Natural killer cell (primary cell): ENCODE measurements at regions not wholly inside any gene's neighbourhood (a gene's known extent, or its start where the extent isn't known, plus 50 kb on each side); places are given as distances from the start of the nearest gene placed in this dataset.

Experiments
- ATAC-seq, 3 donors: fragments of 150-1000 bp in 2 of 3; fragments of 200-7000 bp in 1 of 3; cut with Tn5 transposase; 1 replicate in 1 of 3; 2 replicates in 2 of 3; pipeline ENCODE4 v1.10.0; 2021; ENCODE audit warnings: mild to moderate bottlenecking in 2 of 3, moderate library complexity in 2 of 3
- DNase-seq, 2 donors: peaks; one replicate each; pipeline versions ENCODE4 v3.0.0 to v3.0.0-alpha.2; 2013 to 2021; ENCODE audit warnings: mixed read lengths in 1 of 2
- H3K27ac ChIP-seq: one replicate; pipeline ENCODE4 v1.5.1; 2013; ENCODE audit warnings: mild to moderate bottlenecking, low read length
- H3K27me3 ChIP-seq: one replicate; pipeline ENCODE4 v1.6.1; 2013; ENCODE audit warnings: low read length; ENCODE audit not compliant: control insufficient read depth, insufficient read depth
- H3K36me3 ChIP-seq: one replicate; pipeline ENCODE4 v1.6.1; 2013; ENCODE audit warnings: low read length; ENCODE audit not compliant: control insufficient read depth, insufficient read depth
- H3K4me1 ChIP-seq: one replicate; pipeline ENCODE4 v1.6.1; 2013; ENCODE audit warnings: low read length; ENCODE audit not compliant: control insufficient read depth, insufficient read depth
- H3K4me3 ChIP-seq: one replicate; pipeline ENCODE4 v1.5.1; 2013; ENCODE audit warnings: low read length
- H3K9me3 ChIP-seq: one replicate; pipeline ENCODE4 v1.6.1; 2013; ENCODE audit warnings: low read length; ENCODE audit not compliant: control insufficient read depth, insufficient read depth
- H3K27ac Mint-ChIP-seq, 2 donors: one replicate each; pipeline ENCODE4 v1.8.0; 2022; ENCODE audit warnings: mild to moderate bottlenecking in 2 of 2, mixed read lengths in 2 of 2, moderate library complexity in 1 of 2
- H3K27me3 Mint-ChIP-seq, 2 donors: one replicate each; pipeline ENCODE4 v1.8.0; 2022; ENCODE audit warnings: low read depth in 2 of 2, mixed read lengths in 2 of 2
- H3K36me3 Mint-ChIP-seq: one replicate; pipeline ENCODE4 v1.8.0; 2022; ENCODE audit warnings: mixed read lengths
- H3K4me1 Mint-ChIP-seq, 2 donors: one replicate each; pipeline ENCODE4 v1.8.0; 2022; ENCODE audit warnings: mixed read lengths in 2 of 2
- H3K4me3 Mint-ChIP-seq: one replicate; pipeline ENCODE4 v1.8.0; 2022; ENCODE audit warnings: mild to moderate bottlenecking, moderate library complexity, mixed read lengths
- H3K9me3 Mint-ChIP-seq, 2 donors: one replicate each; pipeline ENCODE4 v1.8.0; 2022; ENCODE audit warnings: mixed read lengths in 2 of 2
- WGBS: methylation state at CpG from one replicate; pipeline ENCODE4 v1.1.7; 2013; ENCODE audit warnings: missing lambda C conversion rate; ENCODE audit not compliant: insufficient coverage; 5-methylcytosine and 5-hydroxymethylcytosine counted together
- intact Hi-C: fragments of 100-400 bp; cut with micrococcal nuclease; formaldehyde crosslinking; loops from one replicate; pipeline ENCODE4 v1.14.2; 2022
- TF ChIP-seq, protein P1 (sequence below): fragments of 200-600 bp; IDR thresholded peaks from one replicate; pipeline ENCODE4 v1.8.0; 2022; ENCODE audit warnings: antibody characterized with exemption

DNA sequence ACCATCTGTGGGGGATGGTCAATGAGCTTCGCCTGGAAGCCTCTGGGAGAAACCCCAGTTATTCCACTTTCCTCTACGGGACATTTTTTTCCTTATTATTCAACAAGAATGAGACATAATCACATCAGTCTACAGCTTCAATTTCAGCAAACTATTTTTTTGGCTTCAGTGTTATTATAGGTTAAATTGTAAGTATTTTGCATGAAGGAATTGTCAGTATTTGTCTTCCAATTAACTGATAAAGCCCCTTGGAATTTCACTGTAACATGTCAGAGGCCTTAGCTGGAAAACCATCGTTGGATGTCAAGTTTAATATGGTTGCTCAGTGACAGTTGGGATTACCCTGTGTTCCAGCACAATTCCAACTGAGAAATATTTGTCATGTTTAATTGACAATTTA is 480.9 kb upstream of the CHST9 start:
- no peak for ATAC-seq
- H3K9me3 Mint-ChIP-seq, result peaks cover 2 to 3% of the 10 kb centered on the region in 2 donors
- H3K27me3 Mint-ChIP-seq, result no peaks in the 10 kb centered on the region
- H3K27ac Mint-ChIP-seq, result no peak overlapping the region
- Histone ChIP-seq H3K4me3 (no peak overlapping the region), H3K27ac (no peak overlapping the region), H3K4me1 (no peaks in the 10 kb centered on the region), H3K36me3 (no peaks in the 10 kb centered on the region), H3K27me3 (no peaks in the 10 kb centered on the region), H3K9me3 (no peaks in the 10 kb centered on the region)
- DNase-seq, result no peak
- no peaks in the 10 kb centered on the region for H3K4me1 Mint-ChIP-seq
- intact Hi-C loops, result no loop called here
- WGBS, result 66% methylated on average over 3 of the region's 3 CpGs
- TF ChIP-seq, protein P1, sequence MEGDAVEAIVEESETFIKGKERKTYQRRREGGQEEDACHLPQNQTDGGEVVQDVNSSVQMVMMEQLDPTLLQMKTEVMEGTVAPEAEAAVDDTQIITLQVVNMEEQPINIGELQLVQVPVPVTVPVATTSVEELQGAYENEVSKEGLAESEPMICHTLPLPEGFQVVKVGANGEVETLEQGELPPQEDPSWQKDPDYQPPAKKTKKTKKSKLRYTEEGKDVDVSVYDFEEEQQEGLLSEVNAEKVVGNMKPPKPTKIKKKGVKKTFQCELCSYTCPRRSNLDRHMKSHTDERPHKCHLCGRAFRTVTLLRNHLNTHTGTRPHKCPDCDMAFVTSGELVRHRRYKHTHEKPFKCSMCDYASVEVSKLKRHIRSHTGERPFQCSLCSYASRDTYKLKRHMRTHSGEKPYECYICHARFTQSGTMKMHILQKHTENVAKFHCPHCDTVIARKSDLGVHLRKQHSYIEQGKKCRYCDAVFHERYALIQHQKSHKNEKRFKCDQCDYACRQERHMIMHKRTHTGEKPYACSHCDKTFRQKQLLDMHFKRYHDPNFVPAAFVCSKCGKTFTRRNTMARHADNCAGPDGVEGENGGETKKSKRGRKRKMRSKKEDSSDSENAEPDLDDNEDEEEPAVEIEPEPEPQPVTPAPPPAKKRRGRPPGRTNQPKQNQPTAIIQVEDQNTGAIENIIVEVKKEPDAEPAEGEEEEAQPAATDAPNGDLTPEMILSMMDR, result no peak
- H3K4me3 Mint-ChIP-seq, result no peak overlapping the region
- no peaks in the 10 kb centered on the region for H3K36me3 Mint-ChIP-seq

DNA sequence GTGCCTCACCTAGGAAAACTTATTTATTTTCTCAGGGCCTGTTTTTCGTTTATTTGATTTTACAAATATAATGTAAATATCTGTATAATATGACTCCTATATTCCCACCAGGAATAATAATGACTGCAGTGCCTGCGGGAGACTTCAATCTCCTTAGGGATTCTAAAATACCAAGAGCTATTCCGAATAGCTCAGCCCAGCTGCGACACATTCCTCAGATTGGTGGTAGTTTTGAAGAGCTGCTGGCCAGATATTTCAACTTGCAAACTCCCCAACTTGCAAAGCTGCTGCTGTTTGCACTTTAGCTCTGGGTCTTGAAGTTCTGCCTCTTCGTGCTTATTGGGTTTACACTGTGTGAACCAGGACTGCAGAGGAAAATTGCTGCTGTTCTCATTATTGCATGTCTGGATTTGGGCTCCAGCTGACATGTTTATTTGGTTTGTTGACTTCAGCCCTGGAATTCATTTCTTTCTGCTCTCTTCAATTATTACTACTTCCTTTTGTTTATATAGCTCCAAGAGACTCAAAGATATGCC is 480.2 kb upstream of the CHST9 start:
- H3K36me3 Mint-ChIP-seq, result no peaks in the 10 kb centered on the region
- Histone ChIP-seq H3K36me3 (no peaks in the 10 kb centered on the region), H3K27me3 (no peaks in the 10 kb centered on the region), H3K27ac (no peak overlapping the region), H3K4me3 (no peak overlapping the region), H3K4me1 (no peaks in the 10 kb centered on the region), H3K9me3 (no peaks in the 10 kb centered on the region)
- H3K4me1 Mint-ChIP-seq, result no peaks in the 10 kb centered on the region
- TF ChIP-seq, protein P1, result no peak
- no peaks in the 10 kb centered on the region for H3K27me3 Mint-ChIP-seq
- ATAC-seq, result no peak
- H3K27ac Mint-ChIP-seq, result no peak overlapping the region
- peaks cover 2 to 3% of the 10 kb centered on the region in 2 donors for H3K9me3 Mint-ChIP-seq
- DNase-seq, result no peak
- no peak overlapping the region for H3K4me3 Mint-ChIP-seq
- WGBS, result 48% methylated on average over 4 of the region's 5 CpGs
- intact Hi-C loops, result no loop called here

DNA sequence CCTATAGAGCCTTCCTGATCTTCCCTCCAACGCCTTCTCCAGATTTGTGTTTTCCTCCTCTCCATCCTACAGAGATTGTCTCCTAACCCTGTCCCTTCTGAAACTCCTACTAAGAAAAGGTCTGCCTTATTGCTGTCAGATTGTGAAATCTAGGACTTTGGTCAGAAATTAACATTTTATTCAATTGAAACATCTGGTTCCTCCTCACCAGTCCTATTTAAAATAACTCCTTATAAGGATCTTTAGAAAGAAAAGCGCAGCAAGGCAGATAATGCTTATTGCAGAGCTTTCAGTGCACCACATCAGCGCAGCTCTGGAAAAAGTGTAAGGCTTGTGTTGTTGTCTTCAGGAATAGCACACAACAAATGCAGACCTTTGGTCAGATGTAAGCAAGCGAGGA is 477.8 kb upstream of the CHST9 start:
- H3K27ac ChIP-seq, result no peak overlapping the region
- intact Hi-C loops, result no loop called here
- ATAC-seq (no peak), DNase-seq (no peak)
- no peak overlapping the region for H3K4me3 ChIP-seq
- 86% methylated on average over 4 of the region's 4 CpGs for WGBS
- no peak overlapping the region for H3K27ac Mint-ChIP-seq
- no peaks in the 10 kb centered on the region for H3K4me1 Mint-ChIP-seq
- peaks cover 2% of the 10 kb centered on the region in 2 donors for H3K9me3 Mint-ChIP-seq
- H3K4me3 Mint-ChIP-seq, result no peak overlapping the region
- H3K27me3 ChIP-seq, result no peaks in the 10 kb centered on the region
- H3K36me3 Mint-ChIP-seq, result no peaks in the 10 kb centered on the region
- no peaks in the 10 kb centered on the region for H3K27me3 Mint-ChIP-seq
- H3K4me1 ChIP-seq, result no peaks in the 10 kb centered on the region
- no peaks in the 10 kb centered on the region for H3K36me3 ChIP-seq
- TF ChIP-seq, protein P1, result no peak
- H3K9me3 ChIP-seq, result no peaks in the 10 kb centered on the region

DNA sequence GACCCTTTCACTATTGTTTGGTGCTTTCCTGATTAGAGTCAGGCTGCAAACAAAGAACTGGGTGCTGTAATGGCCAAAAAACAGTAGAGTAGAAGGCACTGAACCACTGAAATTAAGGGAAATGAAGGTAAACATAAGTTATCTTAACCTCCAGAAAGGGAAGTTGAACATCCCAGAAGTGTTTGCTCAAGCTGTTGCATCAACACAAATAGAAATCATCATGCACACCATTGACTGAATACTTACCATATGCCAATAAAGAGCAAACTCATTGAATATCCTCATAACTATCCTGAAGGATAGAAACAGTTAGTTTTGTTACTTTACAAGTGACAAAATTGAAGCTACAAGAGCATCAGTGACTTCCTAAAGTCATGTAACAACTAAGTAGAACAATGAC is 477.4 kb upstream of the CHST9 start:
- TF ChIP-seq, protein P1, result no peak
- intact Hi-C loops, result no loop called here
- ATAC-seq (no peak), DNase-seq (no peak)
- Mint-ChIP-seq H3K27ac (no peak overlapping the region), H3K27me3 (no peaks in the 10 kb centered on the region), H3K4me3 (no peak overlapping the region), H3K9me3 (peaks cover 2% of the 10 kb centered on the region in 2 donors), H3K36me3 (no peaks in the 10 kb centered on the region), H3K4me1 (no peaks in the 10 kb centered on the region)
- Histone ChIP-seq H3K4me1 (no peaks in the 10 kb centered on the region), H3K27ac (no peak overlapping the region), H3K27me3 (no peaks in the 10 kb centered on the region), H3K9me3 (no peaks in the 10 kb centered on the region), H3K36me3 (no peaks in the 10 kb centered on the region), H3K4me3 (no peak overlapping the region)
